Left cardiac atrium (tissue), 4 donors: ENCODE measurements at regions not wholly inside any gene's neighbourhood (a gene's known extent, or its start where the extent isn't known, plus 50 kb on each side); places are given as distances from the start of the nearest gene placed in this dataset.
"Not testable (repeated sequence)": the region's sequence is repeated elsewhere in the genome, so short reads cannot be mapped to it uniquely, and the experiment has no call there.

Source experiments
- ATAC-seq, 2 donors: fragments of 200-7000 bp; cut with Tn5 transposase; one replicate each; pipeline ENCODE4 v1.9.1; 2020; ENCODE audit warnings: mild to moderate bottlenecking in 2 of 2, moderate library complexity in 2 of 2
- DNase-seq: peaks from one replicate; pipeline ENCODE4 v3.0.0-alpha.2; 2020
- intact Hi-C, 2 donors: fragments of 100-400 bp; cut with DNase I; formaldehyde crosslinking; loops; one replicate each; pipeline versions ENCODE4 v1.14.1 to v1.15.1; 2022 to 2023
- donor health status: DM: no; HTN: yes; CAD: no.
- donor health status: DM: no; HTN: yes; CAD: no; lungs with severe emphysema.
- donor health status: DM: yes; HTN: yes; CAD: no.
- donor health status: Dilated cardiomyopathy.

DNA sequence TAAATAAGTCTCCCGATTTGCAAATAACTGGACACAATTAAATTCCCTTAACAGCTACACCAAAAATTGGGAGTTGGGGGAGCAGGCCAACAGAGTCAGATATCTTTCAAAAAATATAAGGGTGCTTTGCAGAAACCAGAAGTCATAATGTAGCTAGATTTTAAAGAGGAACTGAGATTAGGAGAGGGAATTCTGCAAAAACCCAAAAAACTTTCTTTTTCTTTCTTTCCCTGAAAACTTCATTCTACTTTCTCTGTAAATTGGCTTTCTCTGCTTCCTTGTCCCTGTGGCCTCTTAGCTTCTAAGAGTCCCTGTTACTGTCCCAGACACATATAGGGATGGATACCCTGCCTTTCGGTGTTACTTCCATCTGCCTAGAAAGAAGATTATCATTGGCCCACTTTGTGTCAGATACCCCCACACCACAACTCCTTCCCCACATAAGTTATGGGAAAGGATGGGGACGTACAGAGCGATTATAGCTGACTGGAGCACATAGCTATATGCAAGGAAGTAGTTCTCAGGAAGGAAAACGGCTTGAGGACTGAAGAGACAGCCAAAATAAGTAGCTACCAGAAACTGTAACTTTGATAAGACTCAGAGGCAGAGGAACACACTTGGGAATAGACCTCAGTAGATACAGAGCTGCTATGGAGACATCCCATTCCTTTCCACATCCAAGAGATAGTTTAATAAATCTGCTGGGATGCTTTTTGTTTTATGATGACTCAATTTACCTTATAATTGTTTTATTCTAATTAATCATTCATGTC, 129.1 kb upstream of the TGFBR2 start:
- ATAC-seq (no peak), DNase-seq (no peak)
- intact Hi-C loops: no loop called here

DNA sequence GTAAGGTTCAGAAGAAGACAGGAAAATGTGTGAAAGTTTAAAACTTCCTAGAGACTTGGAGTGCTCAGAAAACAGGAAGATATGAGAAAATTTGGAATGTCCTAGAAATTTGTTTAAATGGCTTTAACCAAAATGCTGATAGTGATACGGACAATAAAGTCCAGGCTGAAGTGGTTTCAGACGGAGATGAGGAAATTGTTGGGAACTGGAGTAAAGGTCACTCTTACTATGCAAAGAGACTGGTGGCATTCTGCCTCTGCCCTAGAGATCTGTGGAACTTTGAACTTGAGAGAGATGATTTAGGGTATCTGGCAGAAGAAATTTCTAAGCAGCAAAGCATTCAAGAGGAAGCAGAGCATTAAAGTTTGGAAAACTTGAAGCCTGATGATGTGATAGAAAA, 126.7 kb upstream of the TGFBR2 start:
- intact Hi-C loops, DNase-seq: not testable (repeated sequence)
- ATAC-seq: peak in 1 of 2 donors; percentile 12

- DNase-seq, ATAC-seq, intact Hi-C loops: not testable (repeated sequence)
These were observed 126.2 kb upstream of the TGFBR2 start for GRCh38 chr3:30480156-30480555.

DNA sequence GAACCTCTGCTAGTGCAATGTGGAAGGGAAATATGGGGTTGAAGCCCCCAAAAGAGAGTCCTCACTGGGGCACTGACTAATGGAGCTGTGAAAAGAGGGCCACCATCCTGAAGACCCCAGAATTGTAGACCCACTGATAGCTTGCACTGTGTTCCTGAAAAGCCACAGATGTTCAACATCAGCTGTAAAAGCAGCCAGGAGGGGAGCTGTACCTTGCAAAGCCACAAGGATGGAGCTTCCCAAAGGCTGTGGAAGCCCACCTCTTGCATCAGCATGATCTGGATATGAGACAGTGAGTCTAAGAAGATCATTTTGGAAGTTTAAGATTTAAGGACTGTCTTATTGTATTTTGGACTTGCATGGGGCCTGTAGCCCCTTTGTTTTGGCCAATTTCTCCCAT, 125.8 kb upstream of the TGFBR2 start:
- no peak for ATAC-seq
- DNase-seq: no peak
- intact Hi-C loops: no loop called here

GRCh38 chr3:30481241-30481640, 125.2 kb upstream of the TGFBR2 start:
- ATAC-seq (no peak), DNase-seq (no peak)
- intact Hi-C loops: no loop called here

DNA sequence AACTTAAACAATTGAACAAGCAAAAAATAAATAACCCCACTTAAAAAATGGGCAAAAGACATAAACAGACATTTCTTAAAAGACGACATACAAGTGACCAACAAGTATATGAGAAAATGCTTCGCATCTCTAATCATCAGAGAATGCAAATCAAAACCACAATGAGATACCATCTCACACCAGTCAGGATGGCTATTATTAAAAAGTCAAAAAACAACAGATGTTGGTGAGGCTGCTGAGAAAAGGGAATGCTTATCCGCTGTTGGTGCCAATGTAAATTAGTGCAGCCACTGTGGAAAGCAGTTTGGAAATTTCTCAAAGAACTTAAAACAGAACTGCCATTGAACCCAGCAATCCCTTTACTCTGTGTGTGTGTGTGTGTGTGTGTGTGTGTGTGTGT, 122.2 kb upstream of the TGFBR2 start:
- ATAC-seq, intact Hi-C loops, DNase-seq: not testable (repeated sequence)

DNA sequence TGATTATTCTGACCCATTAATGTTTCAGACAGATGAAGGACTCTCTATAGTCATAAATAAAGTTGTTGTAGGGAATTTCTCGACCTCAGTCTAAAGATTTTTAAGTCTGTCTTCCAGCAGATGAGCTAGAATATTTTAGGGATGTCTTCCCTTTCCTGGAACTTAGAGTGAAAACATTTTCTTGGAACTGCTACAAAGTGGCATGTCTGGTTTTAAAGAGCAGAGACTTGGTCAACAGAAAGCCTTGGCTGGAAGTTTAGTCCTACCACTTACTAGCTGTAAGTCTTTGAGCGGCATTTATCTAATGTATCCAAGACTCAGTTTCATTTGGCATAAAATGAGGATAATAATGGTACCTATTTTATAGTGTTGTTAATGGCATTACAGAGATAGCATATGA, 120.0 kb upstream of the TGFBR2 start:
- no peak for DNase-seq
- intact Hi-C loops: no loop called here
- ATAC-seq: no peak

- intact Hi-C loops: no loop called here
These were observed 118.2 kb upstream of the TGFBR2 start for GRCh38 chr3:30488070-30488756.

DNA sequence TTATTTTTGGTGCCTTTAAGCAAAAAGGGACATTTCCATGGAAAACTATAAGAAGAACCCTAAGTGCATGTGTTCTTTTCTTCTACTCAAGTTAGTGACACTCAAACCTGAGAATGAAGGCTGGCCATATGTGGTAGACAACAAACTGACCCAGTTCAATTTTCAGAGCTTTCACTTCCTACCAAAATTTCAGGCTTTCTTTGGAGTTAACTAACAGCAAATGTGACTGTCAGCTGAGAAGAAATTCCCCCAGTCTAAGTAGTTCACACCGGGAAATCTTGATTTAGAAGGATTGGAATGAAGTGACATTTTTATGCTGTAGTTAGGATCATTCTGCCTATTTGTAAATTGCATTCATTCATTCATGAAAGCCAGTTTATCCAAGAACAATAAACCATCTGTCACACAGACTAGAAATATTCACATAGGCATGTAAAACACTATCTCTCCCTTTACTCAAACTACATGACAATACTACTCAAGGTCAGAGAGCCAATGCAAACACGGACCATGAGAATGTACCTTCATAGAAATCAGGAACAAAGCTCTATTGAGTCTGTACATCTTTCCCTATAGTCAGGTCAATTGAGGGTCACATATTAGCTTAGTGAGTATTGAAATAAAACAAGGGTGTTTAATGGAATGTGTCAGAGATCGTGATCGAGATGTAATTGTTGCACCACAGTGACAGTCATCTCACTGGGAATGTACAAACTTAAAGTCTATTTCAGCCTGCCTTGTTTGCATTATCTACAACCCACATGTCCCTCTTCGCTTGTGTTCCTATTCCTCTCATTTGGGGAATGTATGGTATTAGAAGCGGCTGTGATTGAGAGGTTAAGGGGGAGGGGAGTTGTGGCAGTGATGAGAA, 113.8 kb upstream of the TGFBR2 start:
- intact Hi-C loops: no loop called here
- no peak for DNase-seq
- ATAC-seq: no peak

More at GRCh38 chr3:30488070-30488756, 118.2 kb upstream of the TGFBR2 start:
- no peak for DNase-seq
- ATAC-seq: peak in 1 of 2 donors; percentile 38

- intact Hi-C loops: no loop called here
- ATAC-seq (peak; percentile 13 to 46), DNase-seq (no peak)
These were observed 112.5 kb upstream of the TGFBR2 start for GRCh38 chr3:30493911-30494311.

DNA sequence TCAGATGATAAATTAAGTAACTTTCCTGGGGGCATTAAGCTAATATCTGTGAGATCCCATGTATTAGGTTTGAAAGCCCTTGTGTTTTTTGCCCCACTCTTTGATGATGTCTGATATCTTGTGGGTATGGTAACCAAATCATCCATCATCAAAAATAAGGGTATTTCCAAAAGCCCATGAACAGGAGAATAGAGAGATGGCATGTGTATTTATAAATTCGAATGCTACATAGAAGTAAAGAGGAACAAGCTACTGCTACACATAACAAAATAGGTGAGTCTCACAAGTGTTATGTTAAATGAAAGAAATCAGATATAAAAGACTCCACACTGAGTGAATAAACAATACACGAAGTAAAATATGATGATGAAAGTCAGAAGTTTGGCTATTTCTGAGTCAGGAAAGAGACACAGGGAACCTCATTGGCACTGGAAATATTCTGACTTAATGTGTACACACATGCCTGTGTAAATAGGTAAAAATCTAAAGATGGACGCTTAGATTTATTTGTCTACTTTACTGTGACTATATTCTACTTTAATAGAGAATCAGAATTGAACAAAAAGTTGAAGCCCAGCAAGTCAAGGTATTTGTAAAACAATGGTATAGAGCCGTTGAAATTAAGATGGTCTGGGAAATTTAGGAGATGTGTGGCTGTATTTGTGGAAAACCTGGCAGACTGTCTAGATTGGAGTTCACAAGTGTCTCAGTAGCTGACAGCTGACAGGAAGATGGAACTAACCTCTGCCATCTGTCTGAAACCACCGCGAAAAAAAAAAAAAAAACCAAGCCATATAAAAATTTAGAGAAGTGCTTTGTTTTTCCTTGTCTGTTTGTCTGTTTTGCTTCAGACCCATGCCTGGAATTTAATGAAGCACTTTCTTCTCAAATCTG, 111.0 kb upstream of the TGFBR2 start:
- ATAC-seq: peak in 1 of 2 donors; percentile 18
- no peak for DNase-seq
- intact Hi-C loops: no loop called here

DNA sequence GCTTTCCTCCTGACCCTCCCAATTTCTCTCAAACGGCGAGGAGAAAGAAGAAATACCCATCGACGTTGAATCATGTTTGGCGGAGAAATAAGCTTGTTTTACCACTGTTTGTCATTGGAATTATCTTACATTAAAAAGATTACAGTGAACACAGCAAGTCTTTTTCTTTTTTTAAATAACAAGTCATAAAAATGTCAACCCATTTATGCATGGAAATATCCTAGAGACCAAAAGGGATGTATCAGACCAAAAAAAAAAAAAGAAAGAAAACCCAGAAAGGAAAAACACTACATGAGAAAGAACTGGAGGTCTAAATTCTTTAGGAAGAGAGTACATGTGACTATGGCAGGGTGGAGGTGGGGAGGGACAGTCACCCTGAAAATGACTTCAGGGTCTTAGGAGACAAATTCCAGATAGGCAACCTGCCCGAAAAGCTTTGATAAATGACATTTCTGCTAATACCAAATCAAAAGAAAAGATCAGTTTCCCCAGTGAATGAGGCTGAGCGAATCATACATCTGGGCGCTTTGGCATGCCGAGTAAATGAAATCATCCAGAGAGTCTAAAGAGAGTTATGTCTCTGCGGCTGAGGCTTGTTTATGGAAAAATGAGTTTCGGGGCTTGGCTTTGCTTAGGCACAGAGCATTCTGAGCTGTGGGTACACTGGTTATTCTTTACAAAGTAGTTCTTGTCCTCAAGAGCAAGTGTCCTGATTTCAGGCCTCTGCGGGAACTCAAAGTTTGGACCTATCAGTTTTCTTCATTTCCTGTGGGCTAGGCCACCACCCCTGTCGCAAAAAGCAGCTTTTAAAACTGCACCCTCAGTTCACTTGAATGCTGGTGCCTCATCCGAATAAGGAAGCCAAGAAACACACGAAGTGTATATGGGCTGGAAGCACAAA, 110.1 kb upstream of the TGFBR2 start:
- intact Hi-C loops: no loop called here
- DNase-seq (peak; percentile 42), ATAC-seq (peak; percentile 64 to 76)

DNA sequence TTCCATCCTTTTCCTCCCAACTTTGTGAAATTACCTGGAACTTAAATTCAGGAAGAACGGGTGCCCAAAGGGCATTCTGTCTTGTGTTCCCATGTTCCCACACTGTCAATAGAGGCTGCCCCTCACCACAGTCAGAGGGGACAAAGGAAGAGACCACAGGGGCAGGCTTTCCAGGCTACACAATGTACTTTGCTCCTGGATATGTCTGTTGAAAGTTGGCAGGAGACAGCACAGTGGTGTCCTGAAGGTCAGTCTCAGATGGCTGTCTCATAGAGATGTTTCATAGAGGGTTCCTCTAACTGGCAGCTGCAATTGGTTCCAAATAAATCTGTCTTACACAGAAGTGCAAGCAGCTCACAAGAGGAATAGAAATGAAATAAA, 107.8 kb upstream of the TGFBR2 start:
- no peak for DNase-seq

DNA sequence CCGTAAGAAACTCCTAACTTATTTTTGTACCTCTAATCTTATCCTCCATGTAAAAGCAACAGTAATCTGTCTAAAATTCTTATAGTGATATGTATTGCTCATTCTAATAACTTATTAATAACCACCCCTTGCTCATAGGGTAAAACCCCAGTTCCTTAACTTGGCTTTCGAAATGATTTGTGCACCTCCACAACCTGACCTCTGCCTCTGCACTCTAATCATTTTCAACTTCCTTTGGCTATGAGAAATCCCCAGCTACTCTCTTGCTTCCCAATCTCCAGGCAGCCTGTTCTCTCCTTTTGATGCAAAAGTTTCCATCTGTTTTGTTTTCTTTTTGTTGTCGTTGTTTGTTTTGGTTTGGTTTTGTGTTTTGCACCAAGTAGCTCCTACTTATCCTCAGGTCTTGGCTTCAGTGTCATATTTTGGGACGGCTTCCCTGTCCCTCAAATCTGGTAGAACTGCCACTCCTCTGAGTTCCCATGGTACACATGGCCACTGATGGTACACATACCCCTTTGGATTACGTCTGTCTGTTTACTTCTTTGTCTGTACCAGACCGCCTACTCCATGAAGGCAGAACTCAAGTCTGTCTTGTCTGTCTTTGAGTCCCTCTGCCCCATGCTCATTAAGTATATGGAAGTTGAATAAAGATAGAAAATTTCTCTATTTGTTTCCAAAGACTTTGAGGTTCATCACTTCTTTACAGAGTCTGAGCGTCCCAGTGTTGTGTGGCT, 105.6 kb upstream of the TGFBR2 start:
- intact Hi-C loops: no loop called here
- ATAC-seq: no peak
- DNase-seq: no peak

More for the DNA sequence above, 107.8 kb upstream of the TGFBR2 start:
- intact Hi-C loops: no loop called here
- peak; percentile 13 to 56 for ATAC-seq

DNA sequence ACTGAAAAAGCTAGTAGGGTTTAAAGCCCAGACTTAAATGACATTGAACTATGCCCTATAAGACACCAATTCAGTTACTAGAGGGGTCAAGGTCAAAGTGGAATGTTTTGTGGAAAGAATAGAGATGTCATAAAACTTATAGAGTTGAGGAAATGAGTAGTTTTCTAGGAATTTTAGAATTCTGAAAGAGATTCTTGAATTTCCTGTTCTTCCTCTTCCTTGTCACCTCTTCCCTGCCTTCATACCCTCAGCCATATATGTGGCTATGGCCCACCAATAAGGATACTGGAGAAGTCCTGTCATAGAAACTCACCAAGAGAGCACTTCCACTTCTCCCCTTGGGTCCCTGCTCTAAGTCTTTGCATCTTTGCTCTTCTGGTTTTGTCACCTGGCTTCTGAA, 104.9 kb upstream of the TGFBR2 start:
- ATAC-seq: no peak
- DNase-seq: no peak
- intact Hi-C loops: no loop called here

DNA sequence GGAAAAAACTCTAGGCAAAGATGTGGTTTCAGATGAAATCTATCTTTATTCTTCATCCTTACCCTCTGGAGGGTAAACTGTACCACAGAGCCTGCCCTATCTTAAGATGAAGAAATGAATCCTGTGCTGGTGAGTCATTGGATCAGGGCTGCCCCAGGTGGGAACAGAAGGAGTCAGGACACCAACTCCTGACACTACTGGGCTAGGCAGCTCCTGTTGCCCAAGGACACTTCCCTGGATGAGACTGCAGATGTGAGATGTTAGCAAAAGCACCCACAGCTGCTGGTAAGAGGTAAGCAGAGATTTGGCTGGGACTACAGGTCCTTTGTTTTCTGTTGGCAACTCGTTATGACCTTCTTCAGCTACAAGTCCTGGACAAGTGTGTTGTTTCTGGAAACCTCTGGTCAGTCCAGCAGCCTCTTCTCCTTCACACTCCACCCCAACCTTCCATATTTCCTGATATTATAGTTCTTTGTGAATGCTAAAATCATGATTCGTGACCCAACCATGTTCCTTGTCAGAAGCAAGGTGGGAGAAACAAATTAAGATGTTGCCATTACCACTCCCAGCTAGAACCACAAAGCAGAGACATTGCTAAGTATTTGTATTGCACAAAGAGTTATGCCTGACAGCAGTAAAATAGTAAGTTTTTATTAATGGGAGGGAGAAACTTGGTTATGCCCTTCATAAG, 104.2 kb upstream of the TGFBR2 start:
- intact Hi-C loops: no loop called here
- DNase-seq: no peak
- ATAC-seq: no peak

- ATAC-seq (peak in 1 of 2 donors; percentile 71), DNase-seq (no peak)
- intact Hi-C loops: no loop called here
These were observed 103.7 kb upstream of the TGFBR2 start for GRCh38 chr3:30502742-30503073.
